ENCODE measurements at regions not wholly inside any gene's neighbourhood (a gene's known extent, or its start where the extent isn't known, plus 50 kb on each side); places are given as distances from the start of the nearest gene placed in this dataset.

DNA sequence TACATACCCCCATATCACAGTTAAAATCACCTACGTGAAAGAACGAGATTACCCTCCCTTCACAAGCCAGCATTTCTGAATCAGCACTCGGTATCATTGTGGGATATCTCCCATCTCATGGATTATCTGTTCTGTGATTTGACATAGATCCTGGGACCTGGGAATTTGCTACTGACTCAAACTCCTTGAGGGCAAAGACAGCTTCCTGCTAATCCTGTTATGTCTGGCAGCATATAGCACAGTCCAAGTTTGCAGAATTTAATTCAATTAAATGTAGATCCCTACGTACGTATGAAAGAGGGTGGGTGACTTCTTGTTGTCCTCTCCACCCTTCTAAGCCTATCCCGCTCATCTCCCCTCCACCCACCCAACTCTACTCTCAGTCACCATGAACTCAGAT lies 476.5 kb downstream of the KLF5 start:
- TF ChIP-seq ZNF518A (tag by site-specific recombination; conservative IDR thresholded peaks at IDR 0.05; ENCODE audit: low read depth) (no peak), CTCF (tag by site-specific recombination; IDR thresholded peaks at IDR 0.05) (no peak), RBAK (tag by site-specific recombination; IDR thresholded peaks at IDR 0.05) (no peak)

All from HEK293 (cell line).